Ectodermal cell (in vitro differentiated cells): ENCODE measurements at regions not wholly inside any gene's neighbourhood (a gene's known extent, or its start where the extent isn't known, plus 50 kb on each side); places are given as distances from the start of the nearest gene placed in this dataset.

ENCODE experiments used
- H3K27ac ChIP-seq: 2 replicates; pipeline ENCODE4 v1.7.0; 2013; ENCODE audit warnings: mild to moderate bottlenecking, low read depth, low read length; ENCODE audit not compliant: insufficient read depth, poor library complexity, severe bottlenecking
- H3K27me3 ChIP-seq: 2 replicates; pipeline ENCODE4 v1.7.0; 2013; ENCODE audit warnings: mild to moderate bottlenecking, low read length; ENCODE audit not compliant: insufficient read depth, control insufficient read depth, poor library complexity, severe bottlenecking
- H3K36me3 ChIP-seq: one replicate; pipeline ENCODE4 v1.7.0; 2013; ENCODE audit warnings: low read length; ENCODE audit not compliant: control insufficient read depth, insufficient read depth
- H3K4me1 ChIP-seq: one replicate; pipeline ENCODE4 v1.7.0; 2013; ENCODE audit warnings: low read length; ENCODE audit not compliant: control insufficient read depth, insufficient read depth
- H3K4me3 ChIP-seq: 2 replicates; pipeline ENCODE4 v1.7.0; 2013; ENCODE audit warnings: low read depth, low read length, control low read depth; ENCODE audit not compliant: insufficient read depth
- H3K9me3 ChIP-seq: 2 replicates; pipeline ENCODE4 v1.7.0; 2013; ENCODE audit warnings: mild to moderate bottlenecking, low read length, moderate library complexity; ENCODE audit not compliant: control insufficient read depth
- WGBS, 2 experiments: methylation state at CpG; one replicate each; pipeline ENCODE4 v1.1.7; 2013; ENCODE audit warnings: missing lambda C conversion rate in 2 of 2; 5-methylcytosine and 5-hydroxymethylcytosine counted together

DNA sequence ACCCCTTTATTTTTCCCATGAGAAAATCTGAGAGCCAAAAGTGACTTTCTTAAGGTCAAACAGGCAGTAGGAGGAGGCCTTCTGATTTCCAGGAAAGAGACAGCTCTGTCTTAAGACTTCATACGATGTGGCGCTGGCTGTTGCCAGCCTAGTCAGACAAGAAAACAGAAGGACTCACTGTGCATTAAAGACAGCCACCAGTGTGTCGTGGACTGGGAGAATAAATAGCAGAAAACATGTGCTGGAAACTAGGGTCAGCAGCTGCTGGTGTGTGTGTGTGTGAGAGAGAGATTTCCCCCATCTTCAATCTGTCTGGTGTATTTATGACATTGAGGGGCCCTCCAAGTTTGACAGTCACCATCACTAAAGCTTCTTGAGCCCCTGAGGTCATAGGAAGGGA, 708.6 kb upstream of the TMEM132C start:
- H3K27ac ChIP-seq, result no peak overlapping the region
- H3K9me3 ChIP-seq, result no peaks in the 10 kb centered on the region
- no peaks in the 10 kb centered on the region for H3K36me3 ChIP-seq
- no peaks in the 10 kb centered on the region for H3K4me1 ChIP-seq
- no peak overlapping the region for H3K4me3 ChIP-seq
- WGBS, 2 experiments, result 92 to 93% methylated on average over 3 of the region's 3 CpGs
- H3K27me3 ChIP-seq, result no peaks in the 10 kb centered on the region

DNA sequence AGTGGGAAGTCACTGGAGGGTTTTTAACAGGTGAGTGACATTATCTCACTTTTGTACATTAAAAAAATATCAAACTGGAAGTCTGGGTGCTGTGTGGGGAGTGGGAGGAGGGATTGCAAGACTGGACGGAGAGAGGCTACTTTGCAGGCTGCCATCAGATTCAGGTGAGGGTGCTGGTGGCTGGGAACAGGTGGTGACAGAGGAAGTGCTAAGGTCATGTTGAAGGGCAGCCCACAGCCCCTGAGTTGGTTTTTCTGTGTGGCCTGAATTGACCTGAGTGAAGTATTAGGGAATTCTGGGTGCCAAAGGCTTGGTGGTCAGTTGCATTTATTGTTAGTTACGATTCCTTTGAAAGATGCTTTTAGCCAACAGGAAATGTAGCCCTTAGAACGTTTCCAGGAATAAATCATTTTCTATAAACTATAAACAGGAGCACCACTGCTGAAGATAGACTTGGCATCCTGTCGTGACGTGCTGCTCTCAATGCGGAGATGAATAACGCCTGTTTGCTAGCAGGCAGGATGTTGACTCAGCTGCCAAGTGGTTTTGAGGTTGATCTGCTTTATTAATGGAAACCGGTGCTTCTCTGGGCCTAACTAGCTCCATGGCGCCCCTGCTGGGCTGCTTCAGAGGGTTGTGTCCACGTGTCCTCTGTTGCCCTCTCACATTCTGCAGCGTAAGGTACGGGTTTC, 707.5 kb upstream of the TMEM132C start:
- Histone ChIP-seq H3K36me3 (no peaks in the 10 kb centered on the region), H3K4me1 (no peaks in the 10 kb centered on the region), H3K4me3 (no peak overlapping the region), H3K9me3 (no peaks in the 10 kb centered on the region), H3K27ac (no peak overlapping the region), H3K27me3 (no peaks in the 10 kb centered on the region)
- 75 to 79% methylated on average over 12 of the region's 12 CpGs for WGBS, 2 experiments

DNA sequence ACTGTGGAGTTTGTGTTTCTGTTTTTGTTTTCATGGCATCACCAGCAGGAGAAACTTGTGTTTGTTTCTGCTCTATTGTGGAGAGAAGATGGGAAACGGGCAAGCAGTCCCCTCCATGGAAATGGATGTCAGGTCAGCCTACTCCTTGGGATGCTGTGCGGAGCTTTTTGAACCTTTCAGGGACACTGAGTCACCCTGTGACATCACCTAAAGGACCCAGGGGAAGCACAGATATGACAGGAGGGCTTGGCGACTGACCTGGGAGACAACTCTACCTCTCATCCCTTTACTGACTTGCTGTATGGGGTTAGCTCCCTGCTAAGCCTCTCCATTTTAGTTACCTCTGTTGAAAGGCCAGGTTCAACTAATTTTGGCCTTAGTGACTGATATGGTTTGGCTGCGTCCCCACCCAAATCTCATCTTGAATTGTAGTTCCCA, 706.9 kb upstream of the TMEM132C start:
- WGBS, 2 experiments, result 95 to 96% methylated on average over 4 of the region's 4 CpGs

DNA sequence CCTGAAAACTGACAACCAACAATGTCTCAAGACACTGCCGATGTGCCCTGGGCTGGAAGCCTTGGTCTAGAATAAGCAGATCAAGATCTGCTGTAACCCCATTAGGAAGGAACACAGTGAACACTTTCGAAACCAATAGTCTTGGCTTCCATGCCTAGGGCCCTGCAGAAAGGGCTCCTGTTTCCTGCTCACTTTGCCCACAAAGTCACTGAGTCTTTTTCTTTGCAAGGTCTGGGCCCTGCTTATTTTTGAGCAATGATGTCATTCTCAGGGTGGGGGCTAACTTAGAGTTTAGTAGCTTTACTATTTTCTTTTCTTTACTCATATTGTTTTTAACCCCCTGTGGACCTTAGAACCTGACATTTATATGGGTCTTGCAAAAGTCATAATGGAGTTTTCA, 704.2 kb upstream of the TMEM132C start:
- H3K36me3 ChIP-seq, result no peaks in the 10 kb centered on the region
- WGBS, 2 experiments, result 92 to 94% methylated on average over 2 of the region's 2 CpGs
- H3K4me1 ChIP-seq, result no peaks in the 10 kb centered on the region
- H3K4me3 ChIP-seq, result no peak overlapping the region
- no peak overlapping the region for H3K27ac ChIP-seq
- no peaks in the 10 kb centered on the region for H3K27me3 ChIP-seq
- H3K9me3 ChIP-seq, result no peaks in the 10 kb centered on the region

More for the DNA sequence above, 706.9 kb upstream of the TMEM132C start:
- H3K27ac ChIP-seq, result no peak overlapping the region
- no peaks in the 10 kb centered on the region for H3K27me3 ChIP-seq
- no peaks in the 10 kb centered on the region for H3K4me1 ChIP-seq
- H3K4me3 ChIP-seq, result no peak overlapping the region
- no peaks in the 10 kb centered on the region for H3K36me3 ChIP-seq
- H3K9me3 ChIP-seq, result no peaks in the 10 kb centered on the region

DNA sequence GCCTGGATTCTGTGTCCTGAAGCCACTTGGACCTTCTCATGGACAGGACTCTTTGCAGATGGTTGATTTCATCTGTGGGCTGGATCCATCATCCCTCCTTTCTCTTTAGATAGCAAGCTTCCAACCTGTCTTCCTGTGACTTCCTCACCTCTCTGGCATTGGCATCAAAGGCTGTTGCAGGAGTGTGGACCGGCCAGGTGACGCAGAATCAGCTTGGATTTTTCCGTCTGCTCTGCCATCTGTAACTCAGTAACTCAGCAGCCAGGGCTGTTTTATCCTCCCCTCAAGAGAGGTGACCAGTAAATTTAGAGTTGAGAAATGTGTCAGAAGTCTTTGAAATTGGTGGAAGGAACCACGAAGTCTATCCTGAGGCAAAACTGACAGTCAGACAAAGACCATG, 701.7 kb upstream of the TMEM132C start:
- Histone ChIP-seq H3K36me3 (no peaks in the 10 kb centered on the region), H3K27ac (no peak overlapping the region), H3K4me3 (no peak overlapping the region), H3K9me3 (no peaks in the 10 kb centered on the region), H3K4me1 (no peaks in the 10 kb centered on the region), H3K27me3 (peaks cover 7% of the 10 kb centered on the region)
- WGBS, 2 experiments, result 95 to 98% methylated on average over 4 of the region's 4 CpGs

DNA sequence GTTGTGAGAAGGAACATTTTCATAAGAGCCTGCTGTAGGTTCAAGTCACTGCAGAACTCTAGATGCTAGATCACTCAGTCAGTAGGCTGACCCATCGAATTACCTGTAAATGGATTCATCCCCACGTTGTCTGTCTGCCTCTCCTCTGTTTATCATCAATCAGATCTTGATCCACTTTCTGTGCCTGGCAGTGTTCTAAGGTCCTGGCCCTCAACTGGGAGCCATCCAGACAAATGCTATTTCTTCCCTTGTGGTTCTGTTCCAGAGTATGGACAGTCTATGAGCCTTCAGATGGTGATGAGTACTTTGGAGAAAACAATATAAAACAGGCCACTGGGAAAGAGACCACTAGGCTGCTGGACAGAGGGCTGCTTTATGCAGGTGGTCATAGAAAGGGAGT, 699.4 kb upstream of the TMEM132C start:
- Histone ChIP-seq H3K27ac (no peak overlapping the region), H3K4me3 (no peak overlapping the region), H3K36me3 (no peaks in the 10 kb centered on the region), H3K4me1 (no peaks in the 10 kb centered on the region), H3K27me3 (peaks cover 7% of the 10 kb centered on the region), H3K9me3 (no peaks in the 10 kb centered on the region)
- 91 to 92% methylated on average over 2 of the region's 2 CpGs for WGBS, 2 experiments

DNA sequence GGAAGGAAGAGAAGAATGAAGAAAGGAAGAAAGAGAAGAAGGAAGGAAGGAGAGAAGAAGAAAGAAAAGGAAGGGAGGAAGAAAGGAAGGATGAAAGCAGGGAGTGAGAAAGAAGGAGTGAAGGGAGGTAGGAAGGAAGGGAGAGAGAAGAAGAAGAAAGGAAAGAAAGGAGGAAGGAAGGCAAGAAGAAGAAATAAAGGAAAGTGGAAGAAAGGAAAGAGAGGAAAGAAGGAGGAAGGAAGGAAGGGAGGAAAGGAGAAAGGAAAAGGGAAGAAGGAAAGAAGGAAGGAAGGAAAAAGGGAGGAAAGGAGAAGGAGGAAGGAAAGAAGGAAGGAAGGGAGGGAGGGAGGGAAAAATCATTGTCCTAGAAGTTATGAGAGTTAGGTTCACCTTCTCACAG, 696.6 kb upstream of the TMEM132C start:
- Histone ChIP-seq H3K27me3 (peaks cover 7% of the 10 kb centered on the region), H3K9me3 (no peaks in the 10 kb centered on the region), H3K27ac (no peak overlapping the region), H3K4me3 (no peak overlapping the region), H3K4me1 (no peaks in the 10 kb centered on the region), H3K36me3 (no peaks in the 10 kb centered on the region)

DNA sequence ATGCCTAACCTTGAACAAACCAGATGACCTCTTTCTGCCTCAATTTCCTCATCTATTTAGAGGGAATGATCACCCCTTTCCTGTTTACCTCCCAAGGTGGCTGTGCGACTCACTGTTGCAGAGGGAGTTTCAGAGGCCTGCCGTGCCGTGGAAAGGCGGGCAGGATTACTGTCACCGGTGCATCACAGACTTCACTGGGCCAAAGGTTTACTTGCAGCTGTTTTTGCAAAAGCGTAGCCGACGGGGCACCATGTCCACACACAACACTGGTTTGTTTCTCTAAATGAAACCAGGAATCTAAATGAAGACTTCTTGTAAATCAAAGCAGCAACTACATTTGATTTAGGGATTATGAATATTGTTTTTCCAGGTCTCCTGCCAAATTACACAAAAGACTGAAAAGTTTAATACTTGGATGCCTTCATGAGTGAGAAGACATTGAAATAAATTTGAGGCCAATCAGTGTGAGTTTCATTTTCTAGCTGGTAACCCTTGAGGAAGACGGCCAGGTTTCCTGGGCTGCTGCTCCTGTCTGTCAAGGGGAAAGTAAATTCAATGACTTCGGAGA, 696.1 kb upstream of the TMEM132C start:
- Histone ChIP-seq H3K27ac (no peak overlapping the region), H3K4me1 (no peaks in the 10 kb centered on the region), H3K27me3 (peaks cover 7% of the 10 kb centered on the region), H3K36me3 (no peaks in the 10 kb centered on the region), H3K4me3 (no peak overlapping the region), H3K9me3 (no peaks in the 10 kb centered on the region)
- 82 to 85% methylated on average over 10 of the region's 10 CpGs for WGBS, 2 experiments

DNA sequence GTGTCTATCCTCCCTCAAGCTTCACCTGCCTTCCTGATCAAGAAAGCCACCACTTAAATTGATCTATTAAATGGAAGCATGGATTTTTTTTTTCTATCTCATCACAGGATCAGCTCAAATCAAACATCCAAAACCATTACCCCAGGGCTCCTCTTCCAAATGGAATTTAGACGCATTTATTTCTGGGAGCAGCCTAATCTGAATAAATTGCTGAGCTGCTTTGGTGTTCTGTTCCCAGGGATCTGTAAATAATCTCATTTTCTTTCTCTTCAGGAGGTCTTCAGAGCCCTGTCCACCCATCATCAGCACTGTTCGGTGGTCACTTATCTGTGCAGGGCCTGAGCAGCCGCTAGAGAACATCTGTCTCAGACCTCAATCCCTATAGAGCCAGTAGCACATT, 695.4 kb upstream of the TMEM132C start:
- Histone ChIP-seq H3K36me3 (no peaks in the 10 kb centered on the region), H3K27ac (no peak overlapping the region), H3K4me3 (no peak overlapping the region), H3K27me3 (peaks cover 7% of the 10 kb centered on the region), H3K4me1 (peaks cover 2% of the 10 kb centered on the region), H3K9me3 (no peaks in the 10 kb centered on the region)
- WGBS, 2 experiments, result 77 to 80% methylated on average over 3 of the region's 3 CpGs

DNA sequence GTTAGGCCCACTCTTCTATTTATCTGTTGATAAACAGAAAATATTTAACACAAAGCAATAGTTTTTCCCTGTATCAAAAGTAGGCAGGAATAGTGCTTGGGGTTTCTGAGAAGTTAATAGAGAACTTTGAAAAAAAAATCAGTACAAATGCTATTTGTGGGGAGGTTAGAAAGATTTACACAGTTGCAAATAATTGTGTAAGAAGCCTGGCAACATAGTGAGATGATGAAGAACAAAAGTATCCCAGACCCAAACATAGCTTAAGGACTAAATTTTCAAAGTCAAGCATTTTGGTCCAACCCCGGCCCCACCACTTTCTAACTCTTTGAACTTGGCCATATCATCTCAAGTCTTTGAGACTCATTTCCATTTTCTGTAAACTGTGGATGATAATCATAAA, 687.5 kb upstream of the TMEM132C start:
- WGBS, 2 experiments, result 88 to 89% methylated on average over 1 of the region's 1 CpG
- no peaks in the 10 kb centered on the region for H3K9me3 ChIP-seq
- no peaks in the 10 kb centered on the region for H3K36me3 ChIP-seq
- H3K27me3 ChIP-seq, result no peaks in the 10 kb centered on the region
- H3K4me1 ChIP-seq, result peaks cover 3% of the 10 kb centered on the region
- no peak overlapping the region for H3K27ac ChIP-seq
- no peak overlapping the region for H3K4me3 ChIP-seq
